Neuronal stem cell (in vitro differentiated cells): ENCODE measurements at regions not wholly inside any gene's neighbourhood (a gene's known extent, or its start where the extent isn't known, plus 50 kb on each side); places are given as distances from the start of the nearest gene placed in this dataset.

Experiments
- DNase-seq: peaks from one replicate; pipeline ENCODE4 v3.0.0-alpha.2; 2013; ENCODE audit warnings: low spot score
- H2AFZ ChIP-seq: one replicate; pipeline ENCODE4 v1.6.1; 2013; ENCODE audit warnings: mild to moderate bottlenecking, low read length, inconsistent platforms
- H2AK5ac ChIP-seq: 2 replicates; pipeline ENCODE4 v1.6.1; 2013; ENCODE audit warnings: low read depth, mild to moderate bottlenecking, inconsistent platforms, low read length, moderate library complexity, mixed read lengths
- H2BK120ac ChIP-seq: 2 replicates; pipeline ENCODE4 v1.6.1; 2013; ENCODE audit warnings: low read depth, mild to moderate bottlenecking, inconsistent platforms, low read length, moderate library complexity, mixed read lengths
- H2BK12ac ChIP-seq: one replicate; pipeline ENCODE4 v1.6.1; 2013; ENCODE audit warnings: low read length, inconsistent platforms
- H2BK15ac ChIP-seq: 2 replicates; pipeline ENCODE4 v1.6.1; 2013; ENCODE audit warnings: mild to moderate bottlenecking, low read length, inconsistent platforms, mixed read lengths
- H2BK5ac ChIP-seq: one replicate; pipeline ENCODE4 v1.6.1; 2013; ENCODE audit warnings: inconsistent platforms, mild to moderate bottlenecking, low read length, moderate library complexity
- H3K14ac ChIP-seq: one replicate; pipeline ENCODE4 v1.6.1; 2013; ENCODE audit warnings: low read length, inconsistent platforms
- H3K18ac ChIP-seq: 2 replicates; pipeline ENCODE4 v1.6.1; 2013; ENCODE audit warnings: low read length, inconsistent platforms
- H3K23ac ChIP-seq: 2 replicates; pipeline ENCODE4 v1.6.1; 2013; ENCODE audit warnings: low read depth, mild to moderate bottlenecking, mixed read lengths, low read length, inconsistent platforms; ENCODE audit not compliant: poor library complexity
- H3K27ac ChIP-seq: replicated peaks from 3 replicates; pipeline ENCODE4 v1.5.1; 2013; ENCODE audit warnings: low read length, inconsistent platforms
- H3K27me3 ChIP-seq, 3 experiments: 2 replicates each; pipeline ENCODE4 v1.6.1; 2013; ENCODE audit warnings: low read length in 3 of 3, mild to moderate bottlenecking in 2 of 3, inconsistent platforms in 1 of 3, low read depth in 1 of 3, mixed read lengths in 1 of 3, moderate library complexity in 1 of 3; ENCODE audit not compliant: control insufficient read depth in 3 of 3, insufficient read depth in 3 of 3
- H3K36me3 ChIP-seq, 2 donors: replicated peaks in 1 of 2; 2 replicates each; pipeline ENCODE4 v1.6.1; 2013; ENCODE audit warnings: low read length in 2 of 2; ENCODE audit not compliant: control insufficient read depth in 2 of 2, insufficient read depth in 2 of 2
- H3K4ac ChIP-seq: 2 replicates; pipeline ENCODE4 v1.6.1; 2013; ENCODE audit warnings: inconsistent platforms, mild to moderate bottlenecking, low read length, moderate library complexity
- H3K4me1 ChIP-seq, 2 donors: 1 replicate in 1 of 2; 2 replicates in 1 of 2; pipeline ENCODE4 v1.6.1; 2013; ENCODE audit warnings: low read length in 2 of 2, low read depth in 1 of 2; ENCODE audit not compliant: control insufficient read depth in 2 of 2, insufficient read depth in 1 of 2
- H3K4me2 ChIP-seq: one replicate; pipeline ENCODE4 v1.6.1; 2013; ENCODE audit warnings: mild to moderate bottlenecking, low read length, inconsistent platforms; ENCODE audit not compliant: insufficient read depth, poor library complexity, severe bottlenecking
- H3K4me3 ChIP-seq, 2 donors: 2 replicates each; pipeline ENCODE4 v1.5.1; 2013; ENCODE audit warnings: low read length in 2 of 2, mild to moderate bottlenecking in 2 of 2, inconsistent platforms in 1 of 2, moderate library complexity in 1 of 2
- H3K79me1 ChIP-seq: one replicate; pipeline ENCODE4 v1.6.1; 2013; ENCODE audit warnings: low read depth, mild to moderate bottlenecking, inconsistent platforms, low read length, moderate library complexity
- H3K9ac ChIP-seq: one replicate; pipeline ENCODE4 v1.6.1; 2013; ENCODE audit warnings: mild to moderate bottlenecking, low read depth, low read length, inconsistent platforms; ENCODE audit not compliant: poor library complexity
- H3K9me3 ChIP-seq, 2 donors: replicated peaks in 1 of 2; 2 replicates each; pipeline versions ENCODE3 to v1.6.1; 2013; ENCODE audit warnings: low read length in 2 of 2, mild to moderate bottlenecking in 2 of 2, inconsistent platforms in 1 of 2, low read depth in 1 of 2, mixed read lengths in 1 of 2, moderate library complexity in 1 of 2; ENCODE audit not compliant: control insufficient read depth in 2 of 2, insufficient read depth in 1 of 2
- H4K8ac ChIP-seq: one replicate; pipeline ENCODE4 v1.6.1; 2013; ENCODE audit warnings: low read depth, mild to moderate bottlenecking, inconsistent platforms, low read length, moderate library complexity
- H4K91ac ChIP-seq: one replicate; pipeline ENCODE4 v1.6.1; 2013; ENCODE audit warnings: low read length, low read depth, mild to moderate bottlenecking, inconsistent platforms; ENCODE audit not compliant: poor library complexity
- WGBS, 2 donors: extraction: QIAGEN DNeasy Blood & Tissue Kit; methylation state at CpG; one replicate each; pipeline ENCODE4 v1.1.7; 2013; ENCODE audit warnings: missing lambda C conversion rate in 2 of 2, mixed read lengths in 1 of 2; ENCODE audit not compliant: insufficient read length in 2 of 2, insufficient replicate concordance in 1 of 2; ENCODE audit errors: extremely low coverage in 2 of 2; 5-methylcytosine and 5-hydroxymethylcytosine counted together

- Histone ChIP-seq H2AK5ac (no peak overlapping the region), H3K9ac (no peak overlapping the region), H3K27me3 (no peaks in the 10 kb centered on the region), H2BK5ac (no peak overlapping the region), H3K18ac (peak overlapping the region; percentile 22), H3K4me3 (no peak overlapping the region), H3K4me2 (no peak overlapping the region), H3K36me3 (no peaks in the 10 kb centered on the region), H3K23ac (no peak overlapping the region), H3K14ac (no peak overlapping the region), H4K91ac (no peak overlapping the region), H3K9me3 (no peaks in the 10 kb centered on the region), H2BK15ac (no peak overlapping the region), H3K4ac (no peak overlapping the region), H4K8ac (no peak overlapping the region), H2AFZ (no peak overlapping the region), H2BK120ac (no peak overlapping the region), H3K4me1 (peaks cover 2 to 6% of the 10 kb centered on the region in 2 donors), H2BK12ac (no peak overlapping the region), H3K27ac (no peak overlapping the region), H3K79me1 (peaks cover 2% of the 10 kb centered on the region)
- DNase-seq = no peak
- WGBS, 2 donors = no CpG with 5 or more reads among the region's 10 CpGs
Measured at GRCh38 chr2:129484999-129485897, 494.2 kb upstream of the RAB6C start.

- no peak overlapping the region for H2BK15ac ChIP-seq
- no peak overlapping the region for H4K8ac ChIP-seq
- H3K4me2 ChIP-seq = no peak overlapping the region
- no peak overlapping the region for H3K23ac ChIP-seq
- H2AFZ ChIP-seq = no peak overlapping the region
- no peak overlapping the region for H2BK12ac ChIP-seq
- no peak overlapping the region for H3K4ac ChIP-seq
- no peak overlapping the region for H2BK5ac ChIP-seq
- H3K18ac ChIP-seq = no peak overlapping the region
- H3K9me3 ChIP-seq = no peaks in the 10 kb centered on the region
- no peak for DNase-seq
- H2BK120ac ChIP-seq = no peak overlapping the region
- H3K9ac ChIP-seq = no peak overlapping the region
- no peak overlapping the region for H3K14ac ChIP-seq
- no peak overlapping the region for H2AK5ac ChIP-seq
- no peak overlapping the region for H3K4me3 ChIP-seq
- H3K79me1 ChIP-seq = peaks cover 2% of the 10 kb centered on the region
- H3K27me3 ChIP-seq = peaks cover 0 to 2% (median 0%) of the 10 kb centered on the region in 3 experiments
- peaks cover 3 to 6% of the 10 kb centered on the region in 2 donors for H3K4me1 ChIP-seq
- H4K91ac ChIP-seq = no peak overlapping the region
- no CpG with 5 or more reads among the region's 4 CpGs for WGBS, 2 donors
- H3K36me3 ChIP-seq = no peaks in the 10 kb centered on the region
- H3K27ac ChIP-seq = no peak overlapping the region
Measured at GRCh38 chr2:129488376-129488775, 491.1 kb upstream of the RAB6C start.

GRCh38 chr2:129490641-129491040 is 488.8 kb upstream of the RAB6C start:
- no peak overlapping the region for H3K4me3 ChIP-seq
- no peak overlapping the region for H2BK5ac ChIP-seq
- no peak for DNase-seq
- no peak overlapping the region for H3K27ac ChIP-seq
- peaks cover 0 to 2% (median 0%) of the 10 kb centered on the region in 3 experiments for H3K27me3 ChIP-seq
- H3K18ac ChIP-seq = peak overlapping the region; percentile 24
- no peak overlapping the region for H4K91ac ChIP-seq
- H3K9me3 ChIP-seq = no peaks in the 10 kb centered on the region
- no peak overlapping the region for H2AK5ac ChIP-seq
- no peaks in the 10 kb centered on the region for H3K36me3 ChIP-seq
- no peak overlapping the region for H2AFZ ChIP-seq
- no peak overlapping the region for H3K4me2 ChIP-seq
- no peak overlapping the region for H2BK15ac ChIP-seq
- no peak overlapping the region for H2BK120ac ChIP-seq
- H3K14ac ChIP-seq = no peak overlapping the region
- H3K9ac ChIP-seq = no peak overlapping the region
- no peak overlapping the region for H3K4ac ChIP-seq
- H3K79me1 ChIP-seq = peaks cover 2% of the 10 kb centered on the region
- peaks cover 3 to 5% of the 10 kb centered on the region in 2 donors for H3K4me1 ChIP-seq
- no CpG with 5 or more reads among the region's 7 CpGs for WGBS, 2 donors
- no peak overlapping the region for H3K23ac ChIP-seq
- no peak overlapping the region for H2BK12ac ChIP-seq
- H4K8ac ChIP-seq = no peak overlapping the region

DNA sequence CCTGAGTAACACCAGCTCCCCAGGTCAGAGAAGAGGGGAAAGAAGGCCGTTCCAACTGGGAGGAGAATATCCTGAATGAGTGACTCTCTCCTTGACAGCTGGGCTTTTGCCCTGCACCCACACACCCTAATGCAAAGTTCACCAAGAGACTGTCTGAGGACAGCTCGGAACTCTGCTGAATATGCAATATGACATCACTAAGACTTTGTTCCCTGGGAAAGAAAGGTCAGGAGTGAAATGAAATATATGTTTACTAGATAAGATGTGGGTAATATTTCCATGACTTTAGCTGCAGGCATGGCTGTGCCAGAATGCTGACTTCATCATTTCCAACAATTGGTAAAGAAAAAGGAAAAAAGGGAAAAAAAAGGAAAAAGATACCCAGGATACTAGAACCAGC is 488.2 kb upstream of the RAB6C start:
- WGBS, 2 donors = no CpG with 5 or more reads among the region's 2 CpGs

More for the DNA sequence above, 488.2 kb upstream of the RAB6C start:
- Histone ChIP-seq H3K18ac (no peak overlapping the region), H3K27ac (no peak overlapping the region), H3K4me3 (no peak overlapping the region), H2BK12ac (no peak overlapping the region), H3K9ac (no peak overlapping the region), H2BK120ac (no peak overlapping the region), H3K23ac (no peak overlapping the region), H3K14ac (no peak overlapping the region), H3K4me1 (peaks cover 0 to 3% of the 10 kb centered on the region in 2 donors), H3K27me3 (peaks cover 0 to 2% (median 0%) of the 10 kb centered on the region in 3 experiments), H2BK5ac (no peak overlapping the region), H2AK5ac (no peak overlapping the region), H4K8ac (no peak overlapping the region), H3K36me3 (no peaks in the 10 kb centered on the region), H4K91ac (no peak overlapping the region), H2BK15ac (no peak overlapping the region), H3K4ac (no peak overlapping the region), H2AFZ (no peak overlapping the region), H3K9me3 (no peaks in the 10 kb centered on the region), H3K79me1 (no peaks in the 10 kb centered on the region), H3K4me2 (no peak overlapping the region)
- DNase-seq = no peak
